ENCODE measurements at regions not wholly inside any gene's neighbourhood (a gene's known extent, or its start where the extent isn't known, plus 50 kb on each side); places are given as distances from the start of the nearest gene placed in this dataset.

- POLR2A ChIA-PET (ENCODE audit: partially characterized antibody), result no interaction called here
- intact Hi-C loops (cut with micrococcal nuclease), result no loop called here
Observed at GRCh38 chr16:6946106-6946505, 386.5 kb upstream of the RBFOX1 start.

GRCh38 chr16:6940968-6941367 is 391.7 kb upstream of the RBFOX1 start:
- Histone ChIP-seq H3K4me3 (ENCODE audit: low read length in 2 of 2) (no peak overlapping the region), H3K27ac (ENCODE audit: low read depth, low read length) (no peak overlapping the region), H3K9me3 (ENCODE audit: control insufficient read depth in 1 of 2, low read length in 2 of 2) (peaks cover 0 to 3% of the 10 kb centered on the region in 2 donors), H3K36me3 (ENCODE audit: insufficient read depth, low read length) (no peaks in the 10 kb centered on the region), H3K4me1 (ENCODE audit: insufficient read depth, low read length) (no peaks in the 10 kb centered on the region), H3K27me3 (ENCODE audit: insufficient read depth, low read length) (no peaks in the 10 kb centered on the region)
- no peaks in the 10 kb centered on the region for H3K4me1 Mint-ChIP-seq
- intact Hi-C loops (cut with micrococcal nuclease), result no loop called here
- H3K9me3 Mint-ChIP-seq, result peaks cover 3 to 36% (median 17%) of the 10 kb centered on the region in 8 donors
- no peak for DNase-seq
- H3K27me3 Mint-ChIP-seq, result no peaks in the 10 kb centered on the region
- POLR2A ChIA-PET (ENCODE audit: partially characterized antibody), result no interaction called here
- CTCF ChIA-PET (ENCODE audit: partially characterized antibody), result no interaction called here
- H3K27ac Mint-ChIP-seq, result no peak overlapping the region
- H3K36me3 Mint-ChIP-seq, result no peaks in the 10 kb centered on the region
- H3K4me3 Mint-ChIP-seq, result peak overlapping the region in 1 of 8 donors; percentile 15

More at GRCh38 chr16:6946106-6946505, 386.5 kb upstream of the RBFOX1 start:
- Mint-ChIP-seq H3K27me3 (no peaks in the 10 kb centered on the region), H3K4me1 (no peaks in the 10 kb centered on the region), H3K9me3 (peaks cover 6 to 42% (median 18%) of the 10 kb centered on the region in 8 donors), H3K4me3 (no peak overlapping the region), H3K36me3 (no peaks in the 10 kb centered on the region), H3K27ac (no peak overlapping the region)
- Histone ChIP-seq H3K27ac (ENCODE audit: low read depth, low read length) (no peak overlapping the region), H3K4me1 (ENCODE audit: insufficient read depth, low read length) (no peaks in the 10 kb centered on the region), H3K9me3 (ENCODE audit: control insufficient read depth in 1 of 2, low read length in 2 of 2) (peaks cover 0 to 3% of the 10 kb centered on the region in 2 donors), H3K4me3 (ENCODE audit: low read length in 2 of 2) (no peak overlapping the region), H3K36me3 (ENCODE audit: insufficient read depth, low read length) (no peaks in the 10 kb centered on the region), H3K27me3 (ENCODE audit: insufficient read depth, low read length) (no peaks in the 10 kb centered on the region)
- CTCF ChIA-PET (ENCODE audit: partially characterized antibody), result no interaction called here
- no peak for DNase-seq

GRCh38 chr16:6937641-6938040 is 395.0 kb upstream of the RBFOX1 start:
- POLR2A ChIA-PET (ENCODE audit: partially characterized antibody), result no interaction called here
- DNase-seq, result no peak
- H3K4me3 Mint-ChIP-seq, result no peak overlapping the region
- intact Hi-C loops (cut with micrococcal nuclease), result no loop called here
- no peaks in the 10 kb centered on the region for H3K36me3 ChIP-seq (ENCODE audit: insufficient read depth, low read length)
- no peaks in the 10 kb centered on the region for H3K27me3 ChIP-seq (ENCODE audit: insufficient read depth, low read length)
- no peaks in the 10 kb centered on the region for H3K27me3 Mint-ChIP-seq
- H3K36me3 Mint-ChIP-seq, result no peaks in the 10 kb centered on the region
- H3K9me3 ChIP-seq (ENCODE audit: control insufficient read depth in 1 of 2, low read length in 2 of 2), result peaks cover 0 to under 1% of the 10 kb centered on the region in 2 donors
- CTCF ChIA-PET (ENCODE audit: partially characterized antibody), result no interaction called here
- no peaks in the 10 kb centered on the region for H3K4me1 Mint-ChIP-seq
- H3K4me1 ChIP-seq (ENCODE audit: insufficient read depth, low read length), result no peaks in the 10 kb centered on the region
- H3K4me3 ChIP-seq (ENCODE audit: low read length in 2 of 2), result no peak overlapping the region
- H3K9me3 Mint-ChIP-seq, result peaks cover 5 to 18% (median 13%) of the 10 kb centered on the region in 8 donors
- no peak overlapping the region for H3K27ac Mint-ChIP-seq
- no peak overlapping the region for H3K27ac ChIP-seq (ENCODE audit: low read depth, low read length)

GRCh38 chr16:6932871-6933385 is 399.7 kb upstream of the RBFOX1 start:
- Histone ChIP-seq H3K4me3 (ENCODE audit: low read length in 2 of 2) (no peak overlapping the region), H3K27me3 (ENCODE audit: insufficient read depth, low read length) (no peaks in the 10 kb centered on the region), H3K9me3 (ENCODE audit: control insufficient read depth in 1 of 2, low read length in 2 of 2) (peaks cover 0 to 2% of the 10 kb centered on the region in 2 donors), H3K27ac (ENCODE audit: low read depth, low read length) (no peak overlapping the region), H3K4me1 (ENCODE audit: insufficient read depth, low read length) (no peaks in the 10 kb centered on the region), H3K36me3 (ENCODE audit: insufficient read depth, low read length) (no peaks in the 10 kb centered on the region)
- H3K27me3 Mint-ChIP-seq, result no peaks in the 10 kb centered on the region
- DNase-seq, result no peak
- H3K9me3 Mint-ChIP-seq, result peaks cover 3 to 33% (median 13%) of the 10 kb centered on the region in 8 donors
- CTCF ChIA-PET (ENCODE audit: partially characterized antibody), result no interaction called here
- intact Hi-C loops (cut with micrococcal nuclease), result no loop called here
- no peak overlapping the region for H3K4me3 Mint-ChIP-seq
- H3K4me1 Mint-ChIP-seq, result no peaks in the 10 kb centered on the region
- no peaks in the 10 kb centered on the region for H3K36me3 Mint-ChIP-seq
- H3K27ac Mint-ChIP-seq, result no peak overlapping the region
- POLR2A ChIA-PET (ENCODE audit: partially characterized antibody), result no interaction called here

GRCh38 chr16:6929868-6930267 is 402.8 kb upstream of the RBFOX1 start:
- Mint-ChIP-seq H3K27me3 (no peaks in the 10 kb centered on the region), H3K27ac (no peak overlapping the region), H3K36me3 (no peaks in the 10 kb centered on the region), H3K9me3 (peaks cover 2 to 34% (median 12%) of the 10 kb centered on the region in 8 donors), H3K4me3 (no peak overlapping the region), H3K4me1 (no peaks in the 10 kb centered on the region)
- ChIA-PET CTCF (ENCODE audit: partially characterized antibody) (no interaction called here), POLR2A (ENCODE audit: partially characterized antibody) (no interaction called here)
- DNase-seq, result no peak
- peaks cover 0 to 2% of the 10 kb centered on the region in 2 donors for H3K9me3 ChIP-seq (ENCODE audit: control insufficient read depth in 1 of 2, low read length in 2 of 2)
- H3K4me3 ChIP-seq (ENCODE audit: low read length in 2 of 2), result no peak overlapping the region
- intact Hi-C loops (cut with micrococcal nuclease), result no loop called here
- no peak overlapping the region for H3K27ac ChIP-seq (ENCODE audit: low read depth, low read length)
- no peaks in the 10 kb centered on the region for H3K4me1 ChIP-seq (ENCODE audit: insufficient read depth, low read length)
- no peaks in the 10 kb centered on the region for H3K27me3 ChIP-seq (ENCODE audit: insufficient read depth, low read length)
- no peaks in the 10 kb centered on the region for H3K36me3 ChIP-seq (ENCODE audit: insufficient read depth, low read length)

- H3K27me3 ChIP-seq (ENCODE audit: insufficient read depth, low read length), result no peaks in the 10 kb centered on the region
- CTCF ChIA-PET (ENCODE audit: partially characterized antibody), result no interaction called here
- H3K4me3 Mint-ChIP-seq, result no peak overlapping the region
- peaks cover 2 to 41% (median 13%) of the 10 kb centered on the region in 8 donors for H3K9me3 Mint-ChIP-seq
- H3K27me3 Mint-ChIP-seq, result no peaks in the 10 kb centered on the region
- intact Hi-C loops (cut with micrococcal nuclease), result no loop called here
- H3K4me3 ChIP-seq (ENCODE audit: low read length in 2 of 2), result no peak overlapping the region
- no peak overlapping the region for H3K27ac ChIP-seq (ENCODE audit: low read depth, low read length)
- no peaks in the 10 kb centered on the region for H3K4me1 Mint-ChIP-seq
- H3K36me3 ChIP-seq (ENCODE audit: insufficient read depth, low read length), result no peaks in the 10 kb centered on the region
- H3K9me3 ChIP-seq (ENCODE audit: control insufficient read depth in 1 of 2, low read length in 2 of 2), result peaks cover 0 to 2% of the 10 kb centered on the region in 2 donors
- POLR2A ChIA-PET (ENCODE audit: partially characterized antibody), result no interaction called here
- no peak for DNase-seq
- no peak overlapping the region for H3K27ac Mint-ChIP-seq
- H3K4me1 ChIP-seq (ENCODE audit: insufficient read depth, low read length), result no peaks in the 10 kb centered on the region
- no peaks in the 10 kb centered on the region for H3K36me3 Mint-ChIP-seq
Observed at GRCh38 chr16:6926762-6927161, 405.9 kb upstream of the RBFOX1 start.

- CTCF ChIA-PET (ENCODE audit: partially characterized antibody), result no interaction called here
- Histone ChIP-seq H3K27ac (ENCODE audit: low read depth, low read length) (no peak overlapping the region), H3K4me1 (ENCODE audit: insufficient read depth, low read length) (no peaks in the 10 kb centered on the region), H3K4me3 (ENCODE audit: low read length in 2 of 2) (no peak overlapping the region), H3K27me3 (ENCODE audit: insufficient read depth, low read length) (no peaks in the 10 kb centered on the region), H3K36me3 (ENCODE audit: insufficient read depth, low read length) (no peaks in the 10 kb centered on the region), H3K9me3 (ENCODE audit: control insufficient read depth in 1 of 2, low read length in 2 of 2) (peaks cover 0 to 2% of the 10 kb centered on the region in 2 donors)
- Mint-ChIP-seq H3K4me1 (no peaks in the 10 kb centered on the region), H3K4me3 (no peak overlapping the region), H3K27me3 (no peaks in the 10 kb centered on the region), H3K27ac (no peak overlapping the region), H3K36me3 (no peaks in the 10 kb centered on the region), H3K9me3 (peaks cover 2 to 39% (median 15%) of the 10 kb centered on the region in 8 donors)
- POLR2A ChIA-PET (ENCODE audit: partially characterized antibody), result no interaction called here
- intact Hi-C loops (cut with micrococcal nuclease), result no loop called here
- DNase-seq, result no peak
Observed at GRCh38 chr16:6926341-6926740, 406.3 kb upstream of the RBFOX1 start.

- H3K27ac Mint-ChIP-seq, result no peak overlapping the region
- no peaks in the 10 kb centered on the region for H3K4me1 Mint-ChIP-seq
- Histone ChIP-seq H3K36me3 (ENCODE audit: insufficient read depth, low read length) (no peaks in the 10 kb centered on the region), H3K4me3 (ENCODE audit: low read length in 2 of 2) (no peak overlapping the region), H3K27me3 (ENCODE audit: insufficient read depth, low read length) (no peaks in the 10 kb centered on the region), H3K9me3 (ENCODE audit: control insufficient read depth in 1 of 2, low read length in 2 of 2) (no peaks in the 10 kb centered on the region), H3K4me1 (ENCODE audit: insufficient read depth, low read length) (no peaks in the 10 kb centered on the region), H3K27ac (ENCODE audit: low read depth, low read length) (no peak overlapping the region)
- CTCF ChIA-PET (ENCODE audit: partially characterized antibody), result no interaction called here
- POLR2A ChIA-PET (ENCODE audit: partially characterized antibody), result no interaction called here
- H3K4me3 Mint-ChIP-seq, result no peak overlapping the region
- no peaks in the 10 kb centered on the region for H3K27me3 Mint-ChIP-seq
- no peak for DNase-seq
- peaks cover 0 to 34% (median 13%) of the 10 kb centered on the region in 8 donors for H3K9me3 Mint-ChIP-seq
- no peaks in the 10 kb centered on the region for H3K36me3 Mint-ChIP-seq
- intact Hi-C loops (cut with micrococcal nuclease), result no loop called here
Observed at GRCh38 chr16:6918646-6919045, 414.0 kb upstream of the RBFOX1 start.

Measured in CD4-positive, alpha-beta memory T cell (primary cell).